GM19238 (cell line): ENCODE measurements at regions not wholly inside any gene's neighbourhood (a gene's known extent, or its start where the extent isn't known, plus 50 kb on each side); places are given as distances from the start of the nearest gene placed in this dataset.
"Not testable (repeated sequence)": the region's sequence is repeated elsewhere in the genome, so short reads cannot be mapped to it uniquely, and the experiment has no call there.

ENCODE experiments used
- DNase-seq: peaks from one replicate; pipeline ENCODE4 v3.0.0; 2011; ENCODE audit warnings: low spot score; ENCODE audit not compliant: insufficient read length

DNA sequence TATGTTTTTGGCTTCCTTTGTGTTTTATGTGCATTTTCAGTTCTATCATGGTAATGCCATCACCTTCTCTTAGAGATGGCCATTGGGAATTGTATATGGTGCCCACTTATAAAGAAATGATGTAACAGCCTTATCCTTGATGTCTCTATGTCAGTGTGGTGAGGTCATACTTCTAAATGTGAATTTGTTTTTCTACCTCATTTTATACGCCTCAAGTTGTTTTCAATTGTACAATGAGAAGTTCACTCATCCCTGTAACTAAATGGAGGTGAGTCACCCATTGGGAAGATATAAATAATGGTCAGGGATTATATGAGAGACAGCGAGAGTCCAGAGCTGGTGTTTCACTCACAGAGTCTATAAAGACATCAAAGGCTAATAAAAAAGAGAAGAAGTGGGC lies 402.4 kb downstream of the AGTPBP1 start:
- DNase-seq = no peak

DNA sequence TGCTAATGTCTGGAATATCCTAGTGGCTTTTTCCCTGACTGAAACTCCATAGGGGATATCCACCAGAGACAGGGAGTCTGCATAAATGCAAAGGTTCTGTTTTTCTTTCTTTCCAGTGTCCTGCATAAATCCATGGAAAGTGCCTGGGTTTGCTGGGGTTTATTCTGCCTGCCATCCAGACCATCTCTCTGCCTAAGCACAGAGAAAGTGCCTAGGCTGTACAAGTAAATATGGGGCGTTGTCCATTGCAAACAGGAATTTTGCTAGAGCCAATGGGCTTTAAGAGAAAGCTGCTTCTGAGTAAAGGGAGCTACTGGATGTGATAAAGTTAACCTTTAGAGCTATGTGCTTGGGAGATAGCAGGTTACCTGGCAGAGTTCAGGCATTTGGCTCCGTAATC lies 407.5 kb downstream of the AGTPBP1 start:
- no peak for DNase-seq

DNA sequence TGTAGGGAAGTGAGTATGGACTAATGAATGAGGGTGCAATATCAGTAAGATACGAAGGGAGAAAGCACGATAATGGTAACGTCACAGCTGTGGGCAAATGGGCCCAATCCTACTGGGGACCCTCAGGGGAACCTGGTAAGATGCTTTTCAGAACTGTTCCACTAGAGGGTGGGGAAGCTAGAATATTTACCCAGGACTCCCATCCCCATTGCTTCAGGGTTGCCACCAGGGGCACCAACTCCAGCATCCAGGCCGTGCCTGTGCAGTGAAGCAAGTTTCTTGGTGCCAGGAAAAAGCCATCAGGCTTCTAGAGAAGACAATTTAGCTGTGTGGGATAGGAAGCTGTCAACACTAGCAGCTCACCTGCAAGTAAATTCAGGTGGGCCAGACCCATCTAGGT lies 409.3 kb downstream of the AGTPBP1 start:
- DNase-seq = no peak

DNA sequence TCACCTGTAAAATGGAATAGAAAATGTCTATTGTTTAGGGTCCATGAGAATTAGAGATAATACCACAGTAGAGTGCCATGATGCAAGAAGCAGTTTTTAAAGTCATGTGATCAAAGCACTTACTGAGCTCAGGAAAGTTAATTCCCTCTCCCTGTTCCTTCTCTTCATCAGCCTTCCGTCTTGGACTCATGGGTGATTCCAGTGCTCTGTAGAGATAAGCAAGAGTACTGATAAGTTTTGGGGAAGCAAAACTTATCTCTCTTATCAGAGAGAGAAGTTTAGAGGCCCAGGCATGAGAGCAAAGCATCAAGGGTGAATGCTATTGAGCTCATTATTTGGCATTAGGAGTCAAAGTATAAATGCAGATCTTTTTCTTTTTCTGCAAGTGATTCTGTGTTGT lies 410.1 kb downstream of the AGTPBP1 start:
- DNase-seq = no peak

DNA sequence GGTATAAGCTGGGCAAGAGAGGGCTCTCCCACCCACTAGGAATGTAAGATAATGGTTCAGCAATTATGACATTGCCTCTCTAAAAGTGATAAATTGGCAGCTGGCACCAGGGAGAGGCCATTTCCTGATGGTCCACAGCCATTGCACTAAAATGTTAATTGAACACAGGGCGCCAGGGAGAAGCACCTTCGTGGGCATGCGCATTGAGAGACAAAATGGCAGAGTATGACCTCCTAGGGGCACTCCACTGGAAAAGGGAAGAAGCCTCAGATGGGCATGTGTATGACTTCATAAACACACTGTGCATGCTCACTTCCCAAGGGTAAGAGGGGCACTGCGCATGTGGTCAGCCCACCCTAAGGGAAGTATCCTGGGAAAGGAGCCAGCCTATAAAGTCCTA lies 419.2 kb downstream of the AGTPBP1 start:
- DNase-seq = no peak

DNA sequence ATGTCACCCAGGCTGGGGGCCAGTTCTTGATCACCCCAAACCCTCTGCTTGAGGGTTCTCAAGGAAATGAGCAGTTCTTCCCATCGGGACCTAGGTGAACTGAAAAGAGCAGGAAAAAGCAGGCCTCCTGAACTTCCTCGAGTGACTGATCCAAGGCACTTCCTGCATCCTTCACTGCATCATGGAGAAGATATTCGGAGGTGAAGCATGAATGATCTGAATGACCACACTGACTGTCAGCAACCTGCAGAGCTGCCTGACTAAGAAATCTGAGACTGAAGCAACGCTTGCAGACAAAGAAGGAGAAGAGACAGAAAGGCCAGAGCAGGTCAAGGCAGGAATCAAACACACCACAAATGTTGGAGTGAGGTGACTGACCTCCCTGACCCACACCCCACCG lies 420.2 kb downstream of the AGTPBP1 start:
- DNase-seq = no peak

DNA sequence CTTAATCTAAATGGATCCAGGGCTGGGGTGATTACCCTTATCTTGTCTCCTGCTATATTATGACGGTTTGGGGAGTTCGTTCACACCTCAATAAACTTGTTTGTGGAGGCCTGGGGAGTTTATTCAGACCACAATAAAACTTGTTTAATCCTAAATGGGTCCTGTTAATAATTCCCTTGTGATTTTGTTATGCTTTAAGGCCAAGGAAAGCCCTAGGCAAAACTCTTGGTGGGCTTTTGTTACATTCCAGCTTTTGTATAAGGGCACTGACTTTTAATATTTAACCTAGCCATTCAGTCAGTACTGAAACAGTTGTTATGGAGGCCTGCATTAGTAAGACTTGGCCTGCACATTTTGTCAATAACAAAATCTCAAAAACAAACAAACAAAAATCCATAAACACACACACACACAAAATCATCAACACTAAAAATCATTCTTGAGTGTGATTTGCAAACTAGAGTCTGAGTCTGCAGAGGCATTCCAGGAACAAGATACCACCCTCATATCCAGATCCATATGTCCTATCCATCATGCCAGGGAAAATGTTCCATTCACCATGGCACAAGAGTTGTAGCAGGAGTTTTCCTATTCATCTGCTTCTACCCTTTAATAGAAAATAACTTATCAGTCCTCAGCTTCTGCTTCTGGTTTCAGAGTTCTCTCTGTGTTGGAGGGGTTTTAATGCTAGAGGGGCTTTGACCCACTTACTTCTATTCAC lies 421.7 kb downstream of the AGTPBP1 start:
- no peak for DNase-seq

DNA sequence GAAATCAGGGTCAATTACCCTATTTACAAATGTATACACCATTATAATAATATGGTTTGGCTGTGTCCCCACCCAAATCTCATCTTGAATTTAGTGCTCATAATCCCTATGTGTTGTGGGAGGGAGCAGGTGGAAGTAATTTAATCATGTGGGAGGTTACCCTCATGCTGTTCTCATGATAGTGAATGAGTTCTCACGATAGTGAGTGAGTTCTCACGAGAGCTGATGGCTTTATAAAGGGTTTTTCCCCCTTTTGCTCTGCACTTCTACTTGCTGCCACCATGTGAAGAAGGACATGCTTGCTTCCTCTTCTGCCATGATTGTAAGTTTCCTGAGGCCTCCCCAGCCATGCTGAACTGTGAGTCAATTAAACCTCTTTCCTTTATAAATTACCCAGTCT lies 426.2 kb downstream of the AGTPBP1 start:
- DNase-seq = not testable (repeated sequence)

DNA sequence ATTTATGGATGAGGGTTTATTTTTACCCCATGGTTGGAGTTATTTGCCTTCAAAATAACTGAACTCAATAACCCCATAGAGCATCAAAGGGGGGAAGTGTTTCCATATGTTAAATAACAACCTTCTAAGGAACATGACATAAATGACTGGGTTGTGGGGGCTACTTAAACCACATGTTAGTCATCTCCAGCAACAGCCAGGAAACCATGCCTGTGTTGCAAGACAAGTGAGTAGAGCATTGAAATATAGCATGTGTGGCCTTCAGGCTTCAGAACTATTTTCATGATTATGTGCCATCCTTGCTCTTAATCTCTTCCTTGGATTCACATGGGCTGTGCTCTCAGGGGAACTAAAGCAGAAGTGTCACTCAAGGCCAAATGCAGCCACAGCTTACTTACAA lies 431.2 kb downstream of the AGTPBP1 start:
- DNase-seq = no peak

DNA sequence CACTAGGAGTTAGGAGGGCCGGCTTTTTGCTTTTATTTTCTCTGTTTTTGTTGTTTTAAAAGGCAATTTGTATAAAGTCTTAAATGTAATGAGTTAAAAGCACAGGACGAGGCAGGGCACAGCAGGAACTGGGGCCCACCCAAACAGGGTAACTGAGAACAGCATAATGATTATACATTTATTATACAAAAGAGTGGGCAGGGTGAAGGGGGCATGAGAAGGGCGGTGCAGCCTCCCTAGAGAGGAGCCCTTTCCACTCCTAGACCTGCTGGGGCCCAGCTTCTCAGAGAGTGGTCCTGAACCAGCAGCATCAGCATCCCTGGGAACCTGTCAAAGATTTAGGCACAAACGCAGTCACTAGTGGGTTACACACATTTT lies 438.0 kb downstream of the AGTPBP1 start:
- no peak for DNase-seq

DNA sequence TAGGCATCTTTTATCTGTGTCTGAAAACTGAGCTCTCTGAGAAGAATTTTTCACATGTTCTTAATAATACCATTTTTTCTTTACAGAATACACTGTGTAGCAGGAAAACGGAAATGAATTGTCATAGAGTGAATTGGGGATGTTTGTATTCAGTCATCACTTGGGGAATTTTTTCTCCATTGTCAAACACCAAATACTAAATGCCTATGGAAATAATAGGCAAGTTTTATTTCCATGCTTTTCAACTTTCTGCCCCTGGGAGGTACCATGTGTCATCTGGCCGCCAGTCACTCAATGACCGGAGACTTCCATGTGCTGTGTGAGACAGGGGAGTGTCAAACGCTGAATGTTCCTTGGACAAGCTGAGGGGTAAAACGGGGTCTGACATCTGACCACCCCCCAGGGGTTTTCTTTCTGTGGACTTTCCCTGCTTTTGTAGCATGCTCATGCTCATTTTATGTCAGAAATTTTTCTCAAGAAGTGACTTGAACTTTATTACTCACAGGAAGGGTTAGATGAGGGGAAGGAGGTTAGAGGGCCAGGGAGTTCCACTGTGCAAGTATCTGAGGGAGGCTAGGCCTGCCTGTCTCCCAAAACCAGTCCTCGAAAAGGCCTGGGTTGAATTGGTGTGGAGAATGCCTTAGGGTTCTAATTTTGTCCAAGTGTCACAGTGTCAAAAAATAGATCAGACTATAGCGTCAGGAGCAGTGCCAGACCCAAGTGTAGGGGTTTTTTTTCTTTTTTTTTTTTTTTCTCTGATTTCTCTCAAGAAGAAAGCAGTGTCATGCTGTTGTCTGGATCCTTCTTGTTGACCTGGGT lies 438.6 kb downstream of the AGTPBP1 start:
- DNase-seq = no peak

DNA sequence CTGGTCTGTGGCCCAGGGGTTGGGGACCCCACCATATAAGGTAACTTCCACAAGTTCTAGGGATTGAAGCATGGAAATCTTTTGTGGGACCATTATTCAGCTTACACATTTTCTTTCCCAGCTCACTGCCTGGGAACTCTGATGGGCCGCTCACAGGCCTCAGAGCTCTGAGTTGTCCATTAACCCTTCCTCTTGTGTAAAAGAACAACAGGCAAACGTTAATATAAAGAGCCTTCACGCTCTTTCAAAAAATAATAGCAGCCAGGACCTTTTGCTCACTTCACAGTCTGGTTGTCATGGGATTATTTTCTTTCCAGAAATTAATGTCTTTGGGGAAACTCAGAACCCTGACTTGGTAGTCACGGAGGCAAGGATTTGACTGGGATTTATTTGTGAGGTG lies 443.3 kb downstream of the AGTPBP1 start:
- DNase-seq = no peak

DNA sequence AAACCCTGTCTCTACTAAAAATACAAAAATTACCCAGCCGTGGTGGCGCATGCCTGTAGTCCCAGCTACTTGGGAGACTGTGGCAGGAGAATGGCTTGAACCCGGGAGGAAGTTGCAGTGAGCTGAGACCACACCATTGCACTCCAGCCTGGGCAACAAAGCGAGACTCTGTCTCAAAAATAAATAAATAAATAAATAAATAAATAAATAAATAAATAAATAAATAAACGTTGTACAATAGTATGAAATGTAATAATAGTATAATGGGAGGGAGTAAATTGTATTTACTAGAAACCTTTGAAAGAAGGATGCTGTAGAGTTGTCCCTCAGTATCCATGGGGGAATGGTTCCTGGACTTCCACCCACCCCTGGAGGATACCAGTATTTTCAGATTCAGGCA lies 446.5 kb downstream of the AGTPBP1 start:
- DNase-seq = not testable (repeated sequence)

DNA sequence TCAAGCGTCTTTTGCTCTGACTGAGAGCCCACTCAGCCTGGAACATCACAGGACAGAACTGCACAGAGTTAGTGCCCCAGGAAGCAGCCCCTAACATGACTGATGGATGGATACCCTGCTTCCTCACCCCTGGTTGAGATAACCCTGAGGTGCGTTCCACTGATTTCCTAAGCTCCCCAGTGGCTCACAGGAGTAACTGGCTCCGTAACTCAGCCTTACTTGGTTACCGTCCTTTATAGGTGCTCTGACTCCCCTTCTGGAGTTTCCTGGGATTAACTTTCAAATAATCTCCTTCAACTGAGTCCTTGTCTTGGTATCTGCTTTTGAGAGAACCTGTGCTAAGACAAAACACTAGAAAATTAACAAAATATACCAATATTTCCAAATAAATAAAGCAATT lies 449.5 kb downstream of the AGTPBP1 start:
- DNase-seq = no peak

DNA sequence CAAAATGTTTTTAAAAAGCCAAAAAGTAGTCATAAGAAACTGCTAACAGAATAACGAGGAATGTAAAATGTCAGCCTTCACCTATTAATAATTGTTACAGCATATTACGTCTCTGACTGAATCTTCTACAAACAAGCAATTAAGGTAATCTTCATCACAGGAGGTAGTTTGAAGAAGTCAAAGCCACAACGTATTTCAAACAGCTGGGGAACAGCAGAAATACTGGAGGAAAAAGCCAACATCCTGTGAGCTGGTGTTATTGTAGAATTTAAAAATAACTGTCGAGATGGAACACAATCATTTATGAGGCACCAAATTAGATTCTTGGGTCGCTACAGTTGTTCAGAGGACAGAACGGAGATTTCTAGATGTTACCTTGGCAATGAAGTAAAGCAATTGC lies 450.5 kb downstream of the AGTPBP1 start:
- no peak for DNase-seq

DNA sequence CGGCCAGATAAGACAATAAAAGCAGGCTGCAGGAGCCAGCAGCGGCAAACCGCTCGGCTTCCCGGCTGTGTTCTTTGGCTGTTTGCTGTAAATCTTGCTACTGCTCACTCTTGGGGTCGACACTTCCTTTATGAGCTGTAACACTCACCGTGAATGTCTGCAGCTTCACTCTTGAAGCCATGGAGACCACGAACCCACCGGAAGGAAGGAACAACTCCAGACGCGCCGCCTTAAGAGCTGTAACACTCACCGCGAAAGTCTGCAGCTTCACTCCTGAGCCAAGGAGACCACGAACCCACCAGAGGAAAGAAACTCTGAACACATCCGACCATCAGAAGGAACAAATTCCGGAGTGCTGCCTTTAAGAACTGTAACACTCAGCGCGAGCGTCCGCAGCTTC lies 451.7 kb downstream of the AGTPBP1 start:
- DNase-seq = no peak

DNA sequence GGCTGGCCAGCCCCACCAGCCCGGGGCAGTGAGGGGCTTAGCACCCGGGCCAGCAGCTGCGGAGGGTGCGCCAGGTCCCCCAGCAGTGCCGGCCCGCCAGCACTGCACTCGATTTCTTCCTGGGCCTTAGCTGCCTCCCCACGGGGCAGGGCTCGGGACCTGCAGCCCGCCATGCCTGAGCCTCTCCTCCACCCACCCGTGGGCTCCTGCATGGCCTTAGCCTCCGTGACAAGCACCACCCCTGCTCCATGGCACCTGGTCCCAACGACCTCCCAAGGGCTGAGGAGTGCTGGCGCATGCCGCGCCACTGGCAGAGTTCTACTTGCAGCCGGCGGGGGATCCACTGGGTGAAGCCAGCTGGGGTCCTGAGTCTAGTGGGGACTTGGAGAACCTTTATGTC lies 452.6 kb downstream of the AGTPBP1 start:
- DNase-seq = no peak

DNA sequence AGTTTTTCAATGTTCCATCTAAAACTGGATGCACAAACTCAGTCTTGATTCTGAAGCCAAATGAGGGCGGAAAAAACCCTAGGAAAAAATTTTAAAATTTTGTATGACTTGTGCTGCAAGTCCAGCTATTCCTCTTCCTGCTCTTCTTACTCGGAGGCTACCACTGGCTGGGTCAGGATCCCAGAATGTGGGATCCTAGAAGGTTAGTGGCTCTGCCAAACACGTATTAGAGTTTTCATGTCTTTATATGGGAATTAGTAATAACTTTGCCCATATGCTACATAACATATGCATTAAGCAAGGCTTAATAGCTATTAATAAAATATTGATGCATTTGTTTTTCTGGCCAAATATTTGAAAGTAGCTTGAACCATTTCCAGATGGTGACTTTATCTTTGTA lies 458.3 kb downstream of the AGTPBP1 start:
- no peak for DNase-seq

DNA sequence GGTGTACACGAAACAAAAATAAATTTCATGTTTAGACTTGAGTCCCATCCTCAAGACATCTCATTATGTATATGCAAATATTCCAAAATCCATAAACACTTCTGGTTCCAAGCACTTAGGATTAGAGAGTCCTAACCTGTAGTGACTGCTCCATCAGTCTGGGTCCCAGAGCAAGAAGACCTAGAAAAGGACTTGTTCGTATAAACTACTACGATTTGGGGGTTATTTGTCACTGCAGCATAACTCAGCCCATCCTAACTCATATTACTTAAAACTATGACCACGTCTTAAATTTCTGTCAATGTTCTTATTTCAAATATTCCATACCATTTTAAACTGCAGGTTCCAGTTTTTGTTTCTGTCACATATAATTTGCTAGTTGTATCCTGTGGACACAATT lies 463.0 kb downstream of the AGTPBP1 start:
- no peak for DNase-seq

DNA sequence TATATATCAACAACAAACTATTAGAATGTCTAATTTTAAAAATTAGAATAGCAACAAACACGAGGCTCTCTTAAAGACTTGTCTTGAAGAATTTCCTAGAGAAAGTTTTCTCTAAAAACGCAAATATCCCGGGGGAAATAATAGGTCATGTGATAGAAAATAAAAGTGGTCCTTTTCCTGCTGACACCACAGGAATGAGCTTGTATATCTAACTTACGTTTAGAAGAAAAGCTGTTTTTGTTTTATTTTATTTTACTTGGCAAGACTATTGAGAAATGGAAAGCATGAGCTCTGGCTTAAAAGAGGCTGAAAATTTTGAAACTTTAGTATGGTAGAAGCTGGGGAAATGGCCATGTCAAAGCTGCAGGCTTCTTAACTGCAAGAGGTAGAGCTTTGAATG lies 465.0 kb downstream of the AGTPBP1 start:
- no peak for DNase-seq

DNA sequence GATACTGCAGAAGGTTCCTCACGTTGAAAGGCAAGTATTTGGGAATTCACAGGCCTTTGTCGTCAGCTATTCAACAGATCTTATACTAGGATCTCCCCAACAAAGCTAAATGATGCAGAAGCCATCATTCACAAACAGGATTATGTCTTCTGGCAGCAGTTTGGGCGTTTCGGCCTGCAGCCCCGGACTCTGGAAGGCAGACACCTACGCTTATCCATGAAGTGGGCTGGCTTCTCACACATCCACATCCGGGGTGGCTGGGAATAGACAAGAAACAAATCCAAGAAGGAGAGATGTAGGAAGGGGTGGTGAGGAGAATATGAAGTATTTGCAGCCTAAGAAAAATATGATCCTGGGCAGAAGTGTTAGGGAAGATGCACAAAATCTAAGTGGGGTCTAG lies 471.9 kb downstream of the AGTPBP1 start:
- no peak for DNase-seq

DNA sequence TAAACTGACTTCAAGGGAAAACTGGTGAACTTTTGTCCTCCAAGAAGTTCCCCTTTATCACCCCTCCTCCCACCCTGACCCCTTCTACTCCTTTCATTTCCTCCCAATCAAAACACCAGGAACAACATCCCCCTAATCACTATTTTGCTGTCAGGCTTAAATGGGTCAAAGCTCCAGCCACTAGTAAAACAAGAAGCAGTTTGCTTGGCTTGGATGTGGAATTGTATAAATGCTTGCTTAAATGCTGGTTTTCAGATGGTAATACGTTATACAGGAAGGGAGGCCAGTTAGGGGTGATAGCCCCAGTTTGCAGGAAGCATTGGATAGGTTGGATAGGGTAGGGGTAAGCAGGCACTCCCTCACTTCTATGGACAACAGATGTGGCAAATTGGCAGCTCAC lies 473.6 kb downstream of the AGTPBP1 start:
- DNase-seq = no peak

DNA sequence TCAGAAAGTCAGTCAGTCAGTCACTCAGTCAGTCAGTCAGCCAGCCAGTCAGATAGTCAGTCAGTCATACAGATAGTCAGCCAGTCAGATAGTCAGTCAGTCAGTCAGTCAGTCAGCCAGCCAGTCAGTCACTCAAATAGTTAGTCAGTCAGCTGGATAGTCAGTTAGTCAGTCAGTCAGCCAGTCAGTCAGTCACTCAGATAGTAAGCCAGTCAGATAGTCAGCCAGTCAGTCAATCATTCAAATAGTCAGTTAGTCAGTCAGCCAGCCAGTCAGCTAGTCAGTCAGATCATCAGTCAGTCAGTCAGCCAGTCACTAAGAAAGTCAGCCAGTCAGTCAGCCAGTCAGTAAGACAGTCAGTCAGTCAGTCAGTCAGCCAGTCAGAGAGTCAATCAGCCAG lies 477.1 kb downstream of the AGTPBP1 start:
- DNase-seq = no peak
